ENCODE measurements at regions not wholly inside any gene's neighbourhood (a gene's known extent, or its start where the extent isn't known, plus 50 kb on each side); places are given as distances from the start of the nearest gene placed in this dataset.
A peak's percentile ranks its signal among the peaks of the same experiment; 100 is the strongest.
"Not testable (repeated sequence)": the region's sequence is repeated elsewhere in the genome, so short reads cannot be mapped to it uniquely, and the experiment has no call there.

GRCh38 chr2:41151746-41152145 lies 699.9 kb upstream of the SLC8A1 start:
- in situ Hi-C loops (cut with HindIII; ENCODE audit: low pct_unique_long_range_greater_than_20kb, low sequenced_read_pairs): no loop called here
- no peak for DNase-seq (ENCODE audit: low read depth)

- no peak for DNase-seq (ENCODE audit: low read depth)
- in situ Hi-C loops (cut with HindIII; ENCODE audit: low pct_unique_long_range_greater_than_20kb, low sequenced_read_pairs): no loop called here
Measured at GRCh38 chr2:41152318-41152717, 700.4 kb upstream of the SLC8A1 start.

- in situ Hi-C loops (cut with HindIII; ENCODE audit: low pct_unique_long_range_greater_than_20kb, low sequenced_read_pairs): no loop called here
- no peak for DNase-seq (ENCODE audit: low read depth)
Measured at GRCh38 chr2:41160439-41160838, 708.5 kb upstream of the SLC8A1 start.

- in situ Hi-C loops (cut with HindIII; ENCODE audit: low pct_unique_long_range_greater_than_20kb, low sequenced_read_pairs): no loop called here
- no peak for DNase-seq (ENCODE audit: low read depth)
Measured at GRCh38 chr2:41167014-41167413, 715.1 kb upstream of the SLC8A1 start.

DNA sequence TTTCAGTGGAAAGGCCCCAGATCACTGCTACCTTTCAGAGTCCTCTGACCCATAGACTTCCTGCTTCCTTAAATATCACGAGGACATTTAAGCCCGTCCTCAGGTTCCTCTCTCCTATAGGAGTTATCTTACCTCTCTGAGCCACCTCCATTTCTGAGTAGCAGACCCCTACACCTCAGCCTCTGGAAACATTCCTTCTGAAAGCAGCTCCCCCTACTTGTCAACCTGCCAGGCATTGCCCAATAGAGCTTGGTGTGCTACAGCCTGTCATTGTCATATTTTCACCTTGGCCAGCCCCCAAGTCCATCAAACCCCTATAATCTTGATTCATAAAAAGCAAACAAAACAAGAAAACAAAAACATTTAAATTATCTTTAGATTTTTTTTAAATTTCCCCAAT lies 717.9 kb upstream of the SLC8A1 start:
- in situ Hi-C loops (cut with HindIII; ENCODE audit: low pct_unique_long_range_greater_than_20kb, low sequenced_read_pairs): no loop called here
- DNase-seq (ENCODE audit: low read depth): no peak

GRCh38 chr2:41170589-41170988 lies 718.7 kb upstream of the SLC8A1 start:
- DNase-seq (ENCODE audit: low read depth): no peak
- in situ Hi-C loops (cut with HindIII; ENCODE audit: low pct_unique_long_range_greater_than_20kb, low sequenced_read_pairs): no loop called here

DNA sequence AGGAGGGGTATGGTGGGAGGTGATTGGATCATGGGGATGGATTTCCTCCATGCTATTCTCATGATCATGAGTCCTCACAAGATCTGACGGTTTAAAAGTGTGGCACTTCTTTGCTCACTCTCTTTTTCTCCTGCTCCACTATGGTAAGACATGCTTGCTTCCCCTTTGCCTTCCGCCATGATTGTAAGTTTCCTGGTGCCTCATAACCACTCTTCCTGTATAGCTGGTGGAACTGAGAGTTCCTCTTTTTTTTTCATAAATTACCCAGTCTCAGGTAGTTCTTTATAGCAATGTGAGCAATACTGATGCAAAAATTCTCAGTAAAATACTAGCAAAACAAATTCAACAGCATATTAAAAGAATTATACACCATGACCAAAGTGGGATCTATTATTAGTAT lies 728.5 kb upstream of the SLC8A1 start:
- no peak for DNase-seq (ENCODE audit: low read depth)
- in situ Hi-C loops (cut with HindIII; ENCODE audit: low pct_unique_long_range_greater_than_20kb, low sequenced_read_pairs): no loop called here

DNA sequence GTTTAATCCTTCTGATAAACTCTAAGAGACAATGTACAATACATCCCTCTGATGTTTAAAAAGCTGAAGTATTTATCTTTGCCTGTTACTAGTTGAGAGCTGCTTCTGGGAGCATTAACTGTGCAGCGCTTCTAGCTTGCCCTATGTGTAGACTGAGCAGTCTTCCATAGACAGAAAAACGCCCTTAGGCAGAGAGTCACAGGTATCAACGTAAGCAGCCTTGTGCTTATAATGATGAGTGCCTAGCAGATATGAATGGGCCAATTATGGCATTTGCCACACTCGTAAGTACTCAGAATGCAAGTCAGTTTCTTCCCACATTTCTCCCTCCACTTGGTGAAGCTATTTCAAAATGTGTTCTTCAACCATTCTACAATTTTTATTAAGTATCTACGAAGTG lies 731.1 kb upstream of the SLC8A1 start:
- in situ Hi-C loops (cut with HindIII; ENCODE audit: low pct_unique_long_range_greater_than_20kb, low sequenced_read_pairs): no loop called here
- DNase-seq (ENCODE audit: low read depth): no peak

GRCh38 chr2:41187376-41188122 lies 735.7 kb upstream of the SLC8A1 start:
- in situ Hi-C loops (cut with HindIII; ENCODE audit: low pct_unique_long_range_greater_than_20kb, low sequenced_read_pairs): no loop called here
- no peak for DNase-seq (ENCODE audit: low read depth)

DNA sequence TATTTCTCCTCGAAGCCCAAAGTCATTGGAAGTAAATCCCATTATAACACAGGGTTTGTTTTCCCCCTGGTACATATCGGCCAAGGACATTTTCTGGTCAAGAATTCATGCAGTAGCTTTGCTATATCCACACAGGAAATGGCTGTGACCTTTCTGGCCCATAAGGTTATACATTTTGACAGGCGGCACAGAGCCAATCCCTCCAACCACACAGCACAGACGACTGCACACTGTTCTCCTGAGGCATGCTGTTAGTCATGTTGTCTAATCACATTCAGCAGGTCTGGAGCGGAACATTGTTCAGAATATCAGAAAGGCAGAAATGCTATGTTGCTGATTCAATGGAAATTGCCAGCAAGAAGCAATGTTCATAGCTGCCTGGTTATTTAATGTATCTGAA lies 742.3 kb upstream of the SLC8A1 start:
- DNase-seq (ENCODE audit: low read depth): peak; percentile 74
- in situ Hi-C loops (cut with HindIII; ENCODE audit: low pct_unique_long_range_greater_than_20kb, low sequenced_read_pairs): no loop called here

DNA sequence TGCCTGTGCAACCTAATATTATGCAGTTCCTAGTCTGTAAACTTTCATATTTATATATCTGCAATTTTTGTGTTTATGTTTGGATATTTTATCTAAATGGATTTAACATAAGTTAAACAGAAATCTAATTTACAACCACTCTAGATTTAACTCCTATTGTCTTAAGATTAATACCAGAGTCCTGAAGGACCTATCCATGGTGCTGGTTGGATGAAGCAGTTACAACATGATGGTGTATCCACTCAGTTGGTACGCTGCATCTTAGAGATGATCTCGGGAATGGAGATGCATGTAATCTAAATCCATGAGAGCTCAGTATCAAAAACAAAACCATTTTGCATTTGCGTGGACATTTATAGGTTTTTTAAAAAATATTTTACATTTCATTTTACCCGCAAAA lies 745.9 kb upstream of the SLC8A1 start:
- no peak for DNase-seq (ENCODE audit: low read depth)
- in situ Hi-C loops (cut with HindIII; ENCODE audit: low pct_unique_long_range_greater_than_20kb, low sequenced_read_pairs): no loop called here

GRCh38 chr2:41199334-41199733 lies 747.4 kb upstream of the SLC8A1 start:
- in situ Hi-C loops (cut with HindIII; ENCODE audit: low pct_unique_long_range_greater_than_20kb, low sequenced_read_pairs): no loop called here
- DNase-seq (ENCODE audit: low read depth): no peak

GRCh38 chr2:41204315-41204714 lies 752.4 kb upstream of the SLC8A1 start:
- no peak for DNase-seq (ENCODE audit: low read depth)
- in situ Hi-C loops (cut with HindIII; ENCODE audit: low pct_unique_long_range_greater_than_20kb, low sequenced_read_pairs): no loop called here

- no peak for DNase-seq (ENCODE audit: low read depth)
Measured at GRCh38 chr2:41206004-41206403, 754.1 kb upstream of the SLC8A1 start.

DNA sequence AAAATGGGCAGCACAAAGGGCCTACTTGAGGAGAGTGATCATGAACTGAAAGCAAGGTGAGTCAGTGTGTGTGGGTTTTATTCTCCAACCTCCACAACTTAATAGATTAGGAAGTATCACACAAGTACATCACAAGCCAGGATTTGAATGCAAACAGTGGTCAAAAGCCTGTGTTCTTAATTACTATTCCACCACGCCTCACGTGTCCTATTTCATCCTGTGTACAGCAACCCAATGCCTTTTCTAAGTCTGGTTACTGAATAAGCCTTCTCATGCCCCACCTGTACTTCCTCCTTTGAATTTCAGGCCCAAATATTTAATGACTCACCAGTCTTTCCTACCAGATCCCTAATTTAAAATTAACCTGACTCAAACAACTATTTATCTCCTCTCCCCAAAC lies 755.7 kb upstream of the SLC8A1 start:
- DNase-seq (ENCODE audit: low read depth): peak; percentile 58
- in situ Hi-C loops (cut with HindIII; ENCODE audit: low pct_unique_long_range_greater_than_20kb, low sequenced_read_pairs): no loop called here

More at GRCh38 chr2:41206004-41206403, 754.1 kb upstream of the SLC8A1 start:
- in situ Hi-C loops (cut with HindIII; ENCODE audit: low pct_unique_long_range_greater_than_20kb, low sequenced_read_pairs): no loop called here

GRCh38 chr2:41210030-41210429 lies 758.1 kb upstream of the SLC8A1 start:
- DNase-seq (ENCODE audit: low read depth); in situ Hi-C loops (cut with HindIII; ENCODE audit: low pct_unique_long_range_greater_than_20kb, low sequenced_read_pairs): not testable (repeated sequence)

- in situ Hi-C loops (cut with HindIII; ENCODE audit: low pct_unique_long_range_greater_than_20kb, low sequenced_read_pairs): no loop called here
- no peak for DNase-seq (ENCODE audit: low read depth)
Measured at GRCh38 chr2:41216978-41217377, 765.1 kb upstream of the SLC8A1 start.

DNA sequence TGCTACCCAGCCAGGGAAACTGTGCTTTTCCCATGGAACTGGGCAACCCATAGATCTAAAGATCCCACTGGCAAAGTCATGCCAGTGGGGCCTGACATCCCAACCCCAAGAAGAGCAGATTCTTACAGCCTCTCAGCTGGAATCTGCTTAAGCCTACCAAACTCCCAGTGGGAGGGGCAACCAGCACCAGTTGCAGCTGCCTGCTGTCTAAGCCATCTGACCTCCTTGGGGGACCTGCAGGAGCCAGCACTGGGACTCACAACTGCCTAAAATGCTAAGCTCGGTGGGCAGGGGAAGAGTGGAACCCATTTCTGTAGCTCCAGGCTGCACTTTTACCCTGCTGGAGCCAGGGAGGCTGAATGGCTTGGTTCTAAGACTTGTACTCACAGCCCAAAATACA lies 770.7 kb upstream of the SLC8A1 start:
- DNase-seq (ENCODE audit: low read depth): no peak
- in situ Hi-C loops (cut with HindIII; ENCODE audit: low pct_unique_long_range_greater_than_20kb, low sequenced_read_pairs): no loop called here

GRCh38 chr2:41234093-41234492 lies 782.2 kb upstream of the SLC8A1 start:
- DNase-seq (ENCODE audit: low read depth): no peak
- in situ Hi-C loops (cut with HindIII; ENCODE audit: low pct_unique_long_range_greater_than_20kb, low sequenced_read_pairs): no loop called here

GRCh38 chr2:41241325-41242000 lies 789.6 kb upstream of the SLC8A1 start:
- in situ Hi-C loops (cut with HindIII; ENCODE audit: low pct_unique_long_range_greater_than_20kb, low sequenced_read_pairs): no loop called here
- no peak for DNase-seq (ENCODE audit: low read depth)
